Choroid plexus epithelial cell (primary cell): ENCODE measurements at regions not wholly inside any gene's neighbourhood (a gene's known extent, or its start where the extent isn't known, plus 50 kb on each side); places are given as distances from the start of the nearest gene placed in this dataset.

Source experiments
- DNase-seq: peaks from one replicate; pipeline ENCODE4 v3.0.0-alpha.2; 2010; ENCODE audit warnings: low read depth
- H3K4me3 ChIP-seq: 2 replicates; pipeline ENCODE4 v1.5.1; 2011; ENCODE audit warnings: low read depth, mild to moderate bottlenecking, control low read depth, low read length, moderate library complexity
- CTCF ChIP-seq: conservative IDR thresholded peaks from 2 replicates; pipeline ENCODE4 v1.5.1; 2011; ENCODE audit warnings: low read depth, mild to moderate bottlenecking, control low read depth, inconsistent platforms, low read length, moderate library complexity

GRCh38 chr13:111919286-111919685 is 147.7 kb upstream of the SOX1 start:
- no peak for DNase-seq
- H3K4me3 ChIP-seq: no peak overlapping the region
- no peak for TF ChIP-seq CTCF

GRCh38 chr13:111919849-111920248 is 147.1 kb upstream of the SOX1 start:
- H3K4me3 ChIP-seq: no peak overlapping the region
- no peak for DNase-seq
- TF ChIP-seq CTCF: no peak

GRCh38 chr13:111920306-111920931 is 146.5 kb upstream of the SOX1 start:
- H3K4me3 ChIP-seq: no peak overlapping the region
- no peak for DNase-seq
- no peak for TF ChIP-seq CTCF

- TF ChIP-seq CTCF: no peak
- no peak overlapping the region for H3K4me3 ChIP-seq
- no peak for DNase-seq
These were observed 145.8 kb upstream of the SOX1 start for GRCh38 chr13:111920932-111921705.

GRCh38 chr13:111922086-111922485 is 144.9 kb upstream of the SOX1 start:
- DNase-seq: no peak
- no peak overlapping the region for H3K4me3 ChIP-seq
- no peak for TF ChIP-seq CTCF

- H3K4me3 ChIP-seq: no peak overlapping the region
- DNase-seq: no peak
- TF ChIP-seq CTCF: no peak
These were observed 143.5 kb upstream of the SOX1 start for GRCh38 chr13:111923439-111923838.
